ENCODE measurements at regions not wholly inside any gene's neighbourhood (a gene's known extent, or its start where the extent isn't known, plus 50 kb on each side); places are given as distances from the start of the nearest gene placed in this dataset.
"Not testable (repeated sequence)": the region's sequence is repeated elsewhere in the genome, so short reads cannot be mapped to it uniquely, and the experiment has no call there.

GRCh38 chr4:3945511-3946290, 179.5 kb downstream of the ADRA2C start:
- no peak for DNase-seq (ENCODE audit: low read depth, low spot score)
- H3K36me3 ChIP-seq (ENCODE audit: insufficient read depth, insufficient read length, low read length) = peaks cover 26% of the 10 kb centered on the region
- H3K27me3 ChIP-seq (ENCODE audit: insufficient read depth, insufficient read length) = no peaks in the 10 kb centered on the region
- no peaks in the 10 kb centered on the region for H3K4me1 ChIP-seq (ENCODE audit: insufficient read depth, insufficient read length)
- TF ChIP-seq YY1 (IDR thresholded peaks at IDR 0.05; ENCODE audit: insufficient read depth, insufficient read length) = no peak
- TF ChIP-seq ZNF274 (IDR thresholded peaks at IDR 0.05; ENCODE audit: low read depth, low read length) = no peak
- no peaks in the 10 kb centered on the region for H3K9me3 ChIP-seq (ENCODE audit: insufficient read depth, low read length)
- no peak overlapping the region for H3K9ac ChIP-seq (ENCODE audit: insufficient read length, low read depth)
- H3K4me3 ChIP-seq (ENCODE audit: insufficient read length, low read depth) = no peak overlapping the region

GRCh38 chr4:3946553-3946952, 180.4 kb downstream of the ADRA2C start:
- DNase-seq (ENCODE audit: low read depth, low spot score) = not testable (repeated sequence)

GRCh38 chr4:3947761-3948160, 181.6 kb downstream of the ADRA2C start:
- DNase-seq (ENCODE audit: low read depth, low spot score); H3K4me3 ChIP-seq (ENCODE audit: insufficient read length, low read depth); H3K9ac ChIP-seq (ENCODE audit: insufficient read length, low read depth); H3K9me3 ChIP-seq (ENCODE audit: insufficient read depth, low read length); H3K4me1 ChIP-seq (ENCODE audit: insufficient read depth, insufficient read length); H3K27me3 ChIP-seq (ENCODE audit: insufficient read depth, insufficient read length): not testable (repeated sequence)
- peaks cover 33% of the 10 kb centered on the region for H3K36me3 ChIP-seq (ENCODE audit: insufficient read depth, insufficient read length, low read length)

More at GRCh38 chr4:3946553-3946952, 180.4 kb downstream of the ADRA2C start:
- H3K36me3 ChIP-seq (ENCODE audit: insufficient read depth, insufficient read length, low read length) = peaks cover 31% of the 10 kb centered on the region
- not testable (repeated sequence) for H3K9ac ChIP-seq (ENCODE audit: insufficient read length, low read depth); H3K27me3 ChIP-seq (ENCODE audit: insufficient read depth, insufficient read length); H3K4me1 ChIP-seq (ENCODE audit: insufficient read depth, insufficient read length); H3K4me3 ChIP-seq (ENCODE audit: insufficient read length, low read depth); H3K9me3 ChIP-seq (ENCODE audit: insufficient read depth, low read length)

GRCh38 chr4:3948210-3948609, 182.0 kb downstream of the ADRA2C start:
- not testable (repeated sequence) for H3K27me3 ChIP-seq (ENCODE audit: insufficient read depth, insufficient read length); DNase-seq (ENCODE audit: low read depth, low spot score); H3K4me1 ChIP-seq (ENCODE audit: insufficient read depth, insufficient read length); H3K9ac ChIP-seq (ENCODE audit: insufficient read length, low read depth); H3K9me3 ChIP-seq (ENCODE audit: insufficient read depth, low read length); H3K4me3 ChIP-seq (ENCODE audit: insufficient read length, low read depth)
- peaks cover 33% of the 10 kb centered on the region for H3K36me3 ChIP-seq (ENCODE audit: insufficient read depth, insufficient read length, low read length)

GRCh38 chr4:3949916-3950315, 183.7 kb downstream of the ADRA2C start:
- DNase-seq (ENCODE audit: low read depth, low spot score) = peak; percentile 66
- peaks cover 33% of the 10 kb centered on the region for H3K36me3 ChIP-seq (ENCODE audit: insufficient read depth, insufficient read length, low read length)
- not testable (repeated sequence) for H3K27me3 ChIP-seq (ENCODE audit: insufficient read depth, insufficient read length)

GRCh38 chr4:3952443-3953139, 186.4 kb downstream of the ADRA2C start:
- H3K4me3 ChIP-seq (ENCODE audit: insufficient read length, low read depth); H3K9me3 ChIP-seq (ENCODE audit: insufficient read depth, low read length); H3K27me3 ChIP-seq (ENCODE audit: insufficient read depth, insufficient read length); DNase-seq (ENCODE audit: low read depth, low spot score); H3K4me1 ChIP-seq (ENCODE audit: insufficient read depth, insufficient read length): not testable (repeated sequence)
- H3K36me3 ChIP-seq (ENCODE audit: insufficient read depth, insufficient read length, low read length) = peaks cover 15% of the 10 kb centered on the region
- H3K9ac ChIP-seq (ENCODE audit: insufficient read length, low read depth) = peak overlapping the region; percentile 9

More at GRCh38 chr4:3949916-3950315, 183.7 kb downstream of the ADRA2C start:
- H3K9me3 ChIP-seq (ENCODE audit: insufficient read depth, low read length); H3K4me3 ChIP-seq (ENCODE audit: insufficient read length, low read depth); H3K9ac ChIP-seq (ENCODE audit: insufficient read length, low read depth); H3K4me1 ChIP-seq (ENCODE audit: insufficient read depth, insufficient read length): not testable (repeated sequence)

- not testable (repeated sequence) for H3K27me3 ChIP-seq (ENCODE audit: insufficient read depth, insufficient read length); H3K4me1 ChIP-seq (ENCODE audit: insufficient read depth, insufficient read length); DNase-seq (ENCODE audit: low read depth, low spot score); H3K9me3 ChIP-seq (ENCODE audit: insufficient read depth, low read length); H3K4me3 ChIP-seq (ENCODE audit: insufficient read length, low read depth)
- Histone ChIP-seq H3K9ac (ENCODE audit: insufficient read length, low read depth) (peak overlapping the region; percentile 9), H3K36me3 (ENCODE audit: insufficient read depth, insufficient read length, low read length) (peaks cover 11% of the 10 kb centered on the region)
Observed at GRCh38 chr4:3953140-3953489, 186.9 kb downstream of the ADRA2C start.

GRCh38 chr4:3954540-3955320, 188.5 kb downstream of the ADRA2C start:
- Histone ChIP-seq H3K9ac (ENCODE audit: insufficient read length, low read depth) (peak overlapping the region; percentile 92), H3K4me3 (ENCODE audit: insufficient read length, low read depth) (peak overlapping the region; percentile 78)
- not testable (repeated sequence) for H3K9me3 ChIP-seq (ENCODE audit: insufficient read depth, low read length); H3K27me3 ChIP-seq (ENCODE audit: insufficient read depth, insufficient read length); H3K36me3 ChIP-seq (ENCODE audit: insufficient read depth, insufficient read length, low read length); H3K4me1 ChIP-seq (ENCODE audit: insufficient read depth, insufficient read length)
- peak; percentile 67 for DNase-seq (ENCODE audit: low read depth, low spot score)

Measured in NT2/D1 (cell line).